Medulla oblongata (tissue), 1 donor: ENCODE measurements at regions not wholly inside any gene's neighbourhood (a gene's known extent, or its start where the extent isn't known, plus 50 kb on each side); places are given as distances from the start of the nearest gene placed in this dataset.
A peak's percentile ranks its signal among the peaks of the same experiment; 100 is the strongest.

Experiments
- DNase-seq: peaks from one replicate; pipeline ENCODE4 v3.0.0-alpha.2; 2015; ENCODE audit errors: extremely low spot score

GRCh38 chr18:60554967-60555366, 182.4 kb upstream of the MC4R start:
- no peak for DNase-seq

GRCh38 chr18:60555625-60556024, 183.1 kb upstream of the MC4R start:
- DNase-seq = no peak

- DNase-seq = no peak
Observed at GRCh38 chr18:60556326-60556725, 183.8 kb upstream of the MC4R start.

GRCh38 chr18:60560071-60560470, 187.5 kb upstream of the MC4R start:
- DNase-seq = no peak

- DNase-seq = no peak
Observed at GRCh38 chr18:60563082-60563481, 190.5 kb upstream of the MC4R start.

- DNase-seq = no peak
Observed at GRCh38 chr18:60568220-60568619, 195.6 kb upstream of the MC4R start.

GRCh38 chr18:60570172-60570571, 197.6 kb upstream of the MC4R start:
- DNase-seq = no peak

GRCh38 chr18:60577457-60577856, 204.9 kb upstream of the MC4R start:
- DNase-seq = no peak

GRCh38 chr18:60585670-60586069, 213.1 kb upstream of the MC4R start:
- no peak for DNase-seq

GRCh38 chr18:60593249-60593648, 220.7 kb upstream of the MC4R start:
- no peak for DNase-seq

- no peak for DNase-seq
Observed at GRCh38 chr18:60596928-60597327, 224.4 kb upstream of the MC4R start.

GRCh38 chr18:60599267-60599666, 226.7 kb upstream of the MC4R start:
- DNase-seq = no peak

- no peak for DNase-seq
Observed at GRCh38 chr18:60599995-60600394, 227.4 kb upstream of the MC4R start.

GRCh38 chr18:60601249-60601648, 228.7 kb upstream of the MC4R start:
- DNase-seq = no peak

- DNase-seq = no peak
Observed at GRCh38 chr18:60623331-60623730, 250.8 kb upstream of the MC4R start.

- DNase-seq = no peak
Observed at GRCh38 chr18:60624207-60624606, 251.6 kb upstream of the MC4R start.

GRCh38 chr18:60639836-60640235, 267.3 kb upstream of the MC4R start:
- DNase-seq = no peak

GRCh38 chr18:60643009-60643408, 270.4 kb upstream of the MC4R start:
- no peak for DNase-seq

GRCh38 chr18:60646725-60647124, 274.1 kb upstream of the MC4R start:
- no peak for DNase-seq

GRCh38 chr18:60649107-60649506, 276.5 kb upstream of the MC4R start:
- DNase-seq = peak; percentile 66

- peak; percentile 43 for DNase-seq
Observed at GRCh38 chr18:60649842-60650536, 277.4 kb upstream of the MC4R start.

- DNase-seq = no peak
Observed at GRCh38 chr18:60654298-60654697, 281.7 kb upstream of the MC4R start.

- DNase-seq = no peak
Observed at GRCh38 chr18:60656553-60656952, 284.0 kb upstream of the MC4R start.

- DNase-seq = no peak
Observed at GRCh38 chr18:60662491-60662890, 289.9 kb upstream of the MC4R start.
